SKM-1 treated with dmso at 0.1 percent for 144 hours (cell line): ENCODE measurements at regions not wholly inside any gene's neighbourhood (a gene's known extent, or its start where the extent isn't known, plus 50 kb on each side); places are given as distances from the start of the nearest gene placed in this dataset.

Source experiments
- DNase-seq: peaks from one replicate; lab custom pipeline; 2025; ENCODE audit not compliant: unreplicated experiment; lab: John Stamatoyannopoulos, UW

DNA sequence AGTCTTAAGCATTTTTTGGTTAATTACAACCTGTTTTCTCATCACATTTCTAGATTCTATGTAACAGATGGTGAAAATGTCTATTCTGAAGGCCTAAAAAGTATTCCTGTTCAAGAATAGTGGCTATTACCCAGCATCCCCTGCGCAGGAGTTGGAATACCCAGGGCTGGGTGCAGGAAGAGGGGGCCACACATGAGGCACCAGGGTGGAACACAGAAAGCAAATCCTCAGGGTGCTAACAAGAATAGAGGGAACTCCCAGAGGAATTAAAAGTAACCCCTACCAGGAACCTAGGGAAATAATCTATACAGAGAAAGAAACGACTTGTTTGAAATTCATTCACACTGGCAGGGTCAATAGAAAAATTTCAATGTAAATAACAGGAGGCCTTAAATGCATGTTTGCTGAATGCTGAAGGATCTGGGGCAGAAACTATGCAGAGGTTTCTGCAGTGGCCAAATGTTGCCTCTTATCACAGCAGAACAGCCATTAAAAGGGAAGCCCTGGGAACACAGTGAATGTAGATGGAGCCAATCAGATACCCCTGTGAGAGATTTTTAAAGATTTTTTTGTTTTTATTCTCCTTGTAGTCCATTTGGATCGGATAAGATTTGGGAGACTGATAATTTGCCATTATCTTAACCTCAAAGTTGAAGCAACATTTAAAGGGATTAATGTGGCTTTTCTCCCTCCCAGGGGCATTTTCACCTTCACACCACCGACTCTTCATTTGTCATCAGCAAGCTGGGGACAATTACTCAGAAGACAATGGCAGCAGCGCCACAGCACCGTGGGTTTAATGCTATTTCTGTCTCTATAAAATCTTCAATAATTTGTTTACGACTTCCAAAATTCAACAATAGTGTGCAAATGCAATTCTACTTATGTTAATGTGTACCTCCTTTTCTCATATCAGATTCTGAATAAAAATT lies 196.0 kb upstream of the PSMD7 start:
- DNase-seq: no peak

DNA sequence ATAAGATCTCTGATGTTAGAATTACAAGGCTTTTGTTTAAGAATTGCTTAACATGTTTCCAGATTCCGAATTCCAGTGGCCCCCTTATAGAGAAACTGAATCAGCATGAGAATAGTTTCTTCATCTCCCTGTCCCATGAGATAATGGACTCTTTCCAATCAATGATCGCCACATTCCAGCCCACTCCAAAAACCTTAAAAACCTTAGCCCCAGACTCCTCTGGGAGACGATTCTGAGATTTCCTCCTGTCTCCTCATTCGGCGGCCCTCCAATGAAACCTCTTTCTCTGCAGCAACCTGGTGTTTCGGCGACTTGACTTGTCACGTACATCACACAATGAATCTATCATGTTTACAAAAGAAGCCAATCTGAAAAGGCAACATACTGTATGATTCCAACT lies 197.1 kb upstream of the PSMD7 start:
- DNase-seq: no peak

DNA sequence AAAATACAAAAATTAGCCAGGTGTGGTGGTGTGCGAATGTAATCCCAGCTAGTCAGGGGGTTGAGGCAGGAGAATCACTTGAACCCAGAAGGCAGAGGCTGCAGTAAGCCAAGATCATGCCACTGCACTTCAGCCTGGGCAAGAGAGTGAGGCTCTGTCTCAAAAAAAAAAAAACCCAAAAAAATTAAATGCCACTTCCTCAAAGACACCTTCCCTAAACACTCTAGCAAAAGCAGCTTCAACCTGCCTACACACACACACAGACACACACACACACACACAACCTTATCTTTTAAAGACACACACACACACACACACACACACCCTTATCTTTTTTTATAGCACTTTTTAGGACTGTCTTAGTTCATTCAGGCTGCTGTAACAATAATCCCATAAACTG lies 201.7 kb upstream of the PSMD7 start:
- DNase-seq: peak; percentile 60

DNA sequence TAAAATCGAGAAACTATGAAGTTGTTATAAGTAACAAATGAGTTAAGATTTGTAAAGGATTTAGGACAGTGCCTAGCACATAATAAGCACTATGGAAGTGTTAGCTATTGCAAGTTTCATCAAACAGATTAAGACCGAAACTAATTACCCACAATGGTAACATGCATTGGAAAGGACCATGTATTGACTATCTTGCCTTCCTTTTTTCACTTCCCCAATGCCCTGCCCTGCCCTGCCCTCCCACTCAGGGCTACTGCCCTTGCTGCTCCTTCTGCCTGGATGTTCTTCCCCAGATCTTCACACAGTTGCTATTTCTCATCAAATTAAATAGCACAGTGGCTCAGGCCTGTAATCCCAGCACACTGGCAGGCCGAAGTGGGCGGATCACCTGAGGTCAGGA lies 202.1 kb upstream of the PSMD7 start:
- DNase-seq: peak; percentile 75

DNA sequence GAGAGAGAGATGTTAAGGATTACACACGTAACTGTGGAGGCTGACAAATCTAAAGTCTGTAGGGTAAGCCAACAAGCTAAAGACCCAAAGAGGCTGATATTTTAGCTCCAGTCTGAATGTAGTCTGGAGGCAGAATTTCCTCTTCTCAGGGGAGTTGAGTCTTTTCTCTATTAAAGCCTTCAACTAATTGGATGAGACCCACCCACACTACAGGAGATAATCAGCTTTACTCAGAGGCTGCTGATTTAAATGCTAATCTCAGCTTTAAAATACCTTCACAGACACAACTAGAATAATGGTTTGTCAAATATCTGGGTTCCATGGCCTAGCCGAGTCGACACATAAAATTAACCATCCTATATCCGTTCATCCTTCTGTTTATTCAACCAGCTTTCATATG lies 204.3 kb upstream of the PSMD7 start:
- no peak for DNase-seq

DNA sequence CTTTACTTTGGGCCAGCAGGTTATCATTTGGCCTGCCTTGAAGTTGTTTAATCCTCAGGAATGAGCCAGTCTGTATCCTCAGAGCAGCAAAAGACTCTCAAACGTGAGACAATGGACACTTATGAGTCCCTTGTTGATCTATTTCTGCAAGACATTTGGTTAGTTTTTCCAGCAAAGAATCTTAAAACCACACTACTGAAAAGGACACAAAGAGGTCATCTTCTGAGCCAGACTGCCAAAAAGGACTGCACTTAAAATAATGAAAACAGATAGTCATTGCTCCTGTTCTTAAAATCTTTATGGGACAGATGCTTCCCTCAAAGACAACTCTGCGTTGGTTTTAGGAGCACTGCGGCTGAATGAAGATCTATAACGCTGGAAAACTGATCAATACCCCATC lies 205.7 kb upstream of the PSMD7 start:
- DNase-seq: no peak

DNA sequence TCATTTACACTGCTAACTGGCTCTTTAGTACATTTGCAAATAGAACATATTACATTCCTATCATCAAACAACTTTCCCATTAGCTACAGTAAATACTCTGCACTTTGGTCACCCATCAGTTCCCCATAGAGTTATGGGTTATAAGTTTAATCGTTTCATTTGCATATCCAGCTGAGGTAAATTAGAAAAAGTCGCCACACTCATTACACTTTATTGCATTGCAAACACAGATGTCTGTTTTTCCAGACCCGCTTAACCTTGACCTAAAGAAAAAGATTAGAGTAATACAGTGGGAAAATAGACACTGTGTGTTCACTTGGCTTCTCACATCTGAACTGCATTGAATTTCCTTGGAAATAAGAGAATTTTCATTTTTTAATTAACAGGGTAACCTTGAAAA lies 213.1 kb upstream of the PSMD7 start:
- DNase-seq: no peak

DNA sequence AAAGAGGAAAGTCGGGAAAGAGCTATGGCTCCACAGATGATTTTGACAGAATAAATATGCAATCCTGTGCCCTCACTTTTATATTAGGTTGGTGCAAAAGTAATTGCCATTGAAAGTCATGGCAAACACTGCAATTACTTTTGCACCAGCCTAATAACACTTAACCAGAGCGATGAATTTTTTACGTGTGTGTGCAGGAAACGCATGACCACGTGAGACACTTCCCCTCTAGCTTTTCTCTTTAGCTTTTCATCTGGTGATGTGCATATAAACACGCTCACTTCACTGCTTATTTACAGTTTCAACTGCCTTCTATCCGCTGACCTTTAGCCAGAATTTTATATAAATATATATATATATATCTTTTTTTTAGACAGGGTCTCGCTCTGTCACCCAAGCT lies 216.3 kb upstream of the PSMD7 start:
- DNase-seq: no peak

DNA sequence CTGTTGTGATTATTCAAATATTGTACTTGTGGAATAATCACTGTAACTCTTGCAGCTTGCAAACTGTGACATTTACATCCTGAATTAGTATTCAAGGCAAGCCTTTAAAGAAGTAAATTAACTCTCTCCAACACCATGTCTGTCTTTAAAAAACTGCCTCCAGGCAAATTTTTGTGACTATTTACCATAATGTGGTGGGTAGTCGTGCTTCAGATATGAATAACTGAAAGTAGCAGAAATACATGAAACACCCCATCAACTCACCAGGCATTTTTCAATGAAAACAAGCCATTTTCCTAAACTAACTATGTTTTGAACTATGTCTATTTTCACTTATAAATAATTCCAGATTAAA lies 217.4 kb upstream of the PSMD7 start:
- no peak for DNase-seq

DNA sequence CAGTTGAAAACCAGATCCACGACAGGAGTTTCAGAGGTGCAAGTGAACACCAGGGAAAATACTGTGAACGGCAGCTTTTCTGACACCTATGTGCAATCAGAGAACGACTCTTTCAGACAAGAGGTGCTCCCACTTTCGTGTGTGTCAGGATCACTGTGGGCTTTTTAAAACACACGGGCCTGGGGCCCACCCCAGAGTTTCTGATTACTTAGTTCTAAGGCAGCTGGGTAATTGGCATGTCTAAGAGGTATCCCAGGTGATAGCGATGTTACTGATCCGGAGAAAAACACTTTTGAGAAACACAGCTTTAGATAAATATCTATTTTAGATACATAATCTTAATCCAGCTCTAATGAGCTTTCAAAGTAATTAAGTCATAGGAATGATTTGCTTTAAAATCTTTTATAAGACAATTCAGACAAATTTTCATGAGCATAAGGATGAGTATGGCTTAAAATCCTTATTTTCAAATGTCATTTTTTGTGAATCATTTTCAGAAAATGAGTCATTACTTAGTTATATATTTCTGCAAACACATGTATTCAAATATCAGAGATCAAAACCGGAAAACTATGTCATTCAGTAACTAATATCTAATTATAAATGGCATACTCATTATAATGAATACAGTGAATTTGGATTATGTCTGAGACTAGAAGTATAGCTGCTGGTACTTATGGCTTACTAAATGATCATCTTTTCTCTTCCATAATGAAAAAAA lies 217.9 kb upstream of the PSMD7 start:
- no peak for DNase-seq

DNA sequence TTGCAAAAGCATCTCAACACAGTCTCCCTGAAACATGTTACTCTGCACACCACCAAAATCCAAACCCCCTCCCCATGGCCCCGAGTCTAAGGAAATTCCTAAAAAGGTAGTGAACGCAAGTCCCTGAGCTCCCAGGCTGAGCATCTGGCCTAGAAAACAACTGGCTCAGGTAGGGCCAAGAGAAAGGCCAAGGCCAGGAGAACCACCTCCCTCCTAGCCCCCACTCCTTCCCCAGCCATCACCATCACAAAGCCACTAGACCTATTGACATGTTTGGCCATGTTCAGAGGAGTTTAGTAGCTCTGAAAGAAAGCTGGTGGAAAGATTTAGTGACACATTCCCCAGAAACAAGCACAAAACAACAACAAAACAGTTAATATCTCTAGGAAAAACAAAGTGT lies 220.0 kb upstream of the PSMD7 start:
- no peak for DNase-seq

DNA sequence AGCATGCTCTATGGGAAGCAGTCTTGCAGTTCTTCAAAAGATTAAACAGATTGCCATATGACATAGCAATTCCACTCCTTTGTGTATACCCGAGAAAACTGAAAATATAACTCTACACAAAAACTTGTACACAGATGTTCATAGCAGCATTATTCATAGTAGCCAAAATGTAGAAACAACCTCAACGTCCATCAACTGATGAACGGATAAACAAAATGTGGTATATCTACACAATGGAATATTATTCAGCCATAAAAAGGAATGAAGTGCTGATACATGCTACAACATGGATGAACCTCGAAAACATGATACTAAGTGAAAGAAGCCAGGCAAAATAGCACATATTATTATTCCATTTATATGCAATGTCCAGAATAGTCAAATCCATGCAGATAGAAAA lies 221.2 kb upstream of the PSMD7 start:
- DNase-seq: no peak

DNA sequence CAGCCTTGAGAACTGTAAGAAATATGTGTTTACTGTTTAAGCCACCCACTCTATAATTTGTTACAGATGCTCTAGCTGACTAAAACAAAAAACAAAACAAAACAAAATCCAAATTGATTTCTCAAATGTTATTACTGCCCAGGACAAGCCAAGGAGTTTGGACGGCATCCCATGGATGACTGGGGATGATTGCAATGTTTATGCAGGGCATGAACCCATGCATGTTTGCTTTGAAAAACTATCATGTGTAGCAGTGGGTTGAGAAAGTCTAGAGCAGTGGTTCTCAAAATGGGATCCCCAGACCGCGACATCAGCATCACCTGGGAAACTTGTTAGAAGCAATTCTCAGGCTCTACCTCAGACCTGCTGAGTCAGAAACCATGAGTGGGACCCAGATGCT lies 223.2 kb upstream of the PSMD7 start:
- no peak for DNase-seq

DNA sequence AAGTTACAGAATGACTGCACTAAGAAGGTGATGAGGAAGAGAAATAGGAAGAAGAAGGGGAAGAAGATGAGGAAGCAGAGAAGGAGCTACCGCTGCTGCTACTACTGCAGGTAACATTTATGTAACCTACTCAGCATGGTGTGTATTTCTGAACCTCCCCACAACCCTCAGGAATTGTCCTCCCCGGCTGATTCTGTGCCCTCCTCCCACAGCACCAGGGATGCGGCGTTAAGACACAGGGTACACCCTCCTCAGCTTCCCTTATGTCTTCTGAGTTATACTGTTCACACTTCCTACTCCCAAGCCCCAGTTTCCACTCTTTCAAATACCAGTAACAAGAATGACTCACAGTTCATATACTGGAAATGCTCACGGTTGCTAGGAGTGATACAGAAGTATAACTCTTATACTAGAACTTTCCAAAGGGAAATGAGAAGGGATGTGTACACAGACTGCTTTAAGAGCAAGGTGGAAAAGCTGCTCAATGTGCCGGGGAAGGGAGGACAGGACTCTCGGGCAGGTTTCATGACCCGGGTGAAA lies 224.5 kb upstream of the PSMD7 start:
- no peak for DNase-seq

DNA sequence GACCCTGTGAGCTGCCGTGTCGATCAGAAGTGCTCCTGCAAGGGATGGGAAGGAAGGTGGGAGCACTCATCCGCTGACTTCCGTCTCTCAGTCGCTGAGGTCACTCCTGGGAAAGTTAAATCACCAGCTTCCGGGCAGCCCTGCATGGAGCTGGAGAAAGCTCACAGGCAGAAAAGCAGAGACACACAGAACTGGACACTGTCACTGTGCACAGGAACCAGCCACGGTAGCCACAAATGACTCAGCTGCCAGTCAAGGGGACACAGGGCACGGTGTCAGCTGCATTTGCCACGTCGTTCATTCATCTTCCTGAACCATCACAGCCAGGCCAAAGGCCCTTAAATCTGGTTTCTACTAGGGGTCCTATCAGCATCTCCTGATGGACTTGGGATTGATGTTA lies 226.4 kb upstream of the PSMD7 start:
- no peak for DNase-seq

DNA sequence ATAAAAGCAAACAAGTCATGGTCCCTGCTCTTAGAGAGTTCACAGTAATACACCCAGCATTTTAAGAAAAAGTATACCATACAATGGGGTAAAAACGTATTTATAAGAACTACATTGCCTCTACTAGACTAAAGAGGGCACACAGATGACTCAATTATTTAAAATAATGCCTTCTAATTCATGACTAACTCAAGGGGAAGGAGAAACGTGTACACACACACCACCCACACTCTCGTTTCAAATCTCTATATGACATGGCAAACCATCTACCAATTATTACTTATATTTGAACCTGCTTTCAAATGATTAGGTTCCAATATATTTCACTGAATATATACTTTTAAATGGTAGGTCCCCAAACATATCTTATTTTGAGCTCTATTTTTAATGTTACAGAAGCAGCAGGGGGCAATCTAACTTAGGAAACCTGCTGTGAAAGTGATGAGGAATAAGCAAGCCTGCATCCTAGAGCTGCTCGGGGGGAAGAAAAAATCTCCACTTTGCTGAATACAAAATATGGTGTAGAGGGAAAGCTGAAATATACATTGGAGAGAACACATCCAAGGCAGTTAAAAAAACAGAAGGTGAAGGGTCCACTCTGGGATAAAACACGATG lies 232.4 kb upstream of the PSMD7 start:
- no peak for DNase-seq

DNA sequence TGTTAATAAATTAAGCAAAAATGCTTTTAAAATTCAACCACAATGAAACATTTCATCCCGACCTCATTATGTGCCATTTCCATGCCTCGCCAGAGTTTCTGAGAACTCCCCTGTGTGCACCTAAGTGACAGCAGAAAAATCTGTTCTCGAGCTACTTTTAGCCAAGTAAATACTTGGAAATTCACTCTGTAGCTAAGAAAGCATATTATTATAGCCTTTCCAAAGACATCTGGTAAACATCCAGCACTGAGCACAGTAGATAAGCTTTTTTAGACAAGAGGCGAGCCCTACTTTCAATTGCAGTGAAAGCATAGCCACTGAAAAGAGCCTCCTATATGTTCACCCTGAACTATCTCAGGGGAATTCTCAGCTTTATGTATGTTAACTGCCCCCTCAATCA lies 242.8 kb upstream of the PSMD7 start:
- DNase-seq: no peak

DNA sequence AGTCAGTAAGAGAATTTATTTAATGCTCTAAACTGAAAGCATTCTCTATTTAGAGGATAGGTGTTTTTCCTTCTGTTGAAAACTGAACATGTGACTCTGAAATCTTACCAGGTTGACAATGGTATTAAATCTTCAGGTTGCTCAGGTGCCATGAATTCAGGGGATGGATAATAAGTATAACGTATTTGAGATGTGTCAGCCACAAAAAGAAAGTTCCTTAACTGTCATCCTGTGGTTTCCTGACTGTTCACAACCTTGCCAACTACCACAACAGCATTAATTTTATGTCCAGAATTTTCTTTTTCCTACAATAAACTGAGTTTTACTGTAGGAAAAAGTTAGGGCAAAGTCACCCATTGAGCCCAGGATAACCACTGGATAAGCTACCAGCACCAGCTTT lies 243.3 kb upstream of the PSMD7 start:
- no peak for DNase-seq

DNA sequence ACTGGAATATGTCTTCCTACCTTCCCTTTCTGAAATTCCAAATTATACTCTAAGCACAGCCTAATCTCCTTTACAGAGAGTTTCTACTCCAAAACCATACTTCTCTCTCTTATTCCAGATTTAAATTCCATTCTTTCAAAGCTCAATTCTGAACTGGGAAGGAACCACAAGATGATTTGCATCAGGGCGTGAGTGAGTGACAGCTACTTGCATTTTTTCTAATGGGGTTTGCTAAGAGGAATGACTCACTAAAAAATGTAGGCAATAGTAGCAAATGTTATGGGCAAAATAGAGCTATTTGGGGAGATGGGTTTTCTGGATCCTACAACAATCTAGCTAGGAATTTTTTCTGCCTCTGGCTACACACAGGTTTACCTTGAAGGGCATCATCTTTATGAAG lies 244.6 kb upstream of the PSMD7 start:
- no peak for DNase-seq

DNA sequence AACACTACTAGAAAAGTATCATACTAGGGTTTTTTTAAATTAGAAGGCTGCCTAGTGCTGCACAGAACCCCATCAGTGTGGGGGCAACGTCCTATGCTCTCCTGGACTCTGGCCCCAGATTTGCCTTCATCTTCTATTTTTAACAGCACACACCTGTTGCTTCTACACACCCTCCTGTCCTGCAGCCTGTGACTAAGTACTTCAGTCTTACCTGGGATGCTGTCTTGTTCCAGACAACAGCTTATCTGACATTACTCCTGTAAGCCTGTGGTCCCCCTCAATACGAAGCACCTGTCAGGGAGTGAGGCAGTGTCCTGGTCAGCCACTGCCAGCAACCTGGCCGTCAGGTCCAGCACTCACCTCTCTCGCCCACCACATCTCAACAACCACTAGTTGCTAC lies 247.6 kb upstream of the PSMD7 start:
- DNase-seq: no peak

DNA sequence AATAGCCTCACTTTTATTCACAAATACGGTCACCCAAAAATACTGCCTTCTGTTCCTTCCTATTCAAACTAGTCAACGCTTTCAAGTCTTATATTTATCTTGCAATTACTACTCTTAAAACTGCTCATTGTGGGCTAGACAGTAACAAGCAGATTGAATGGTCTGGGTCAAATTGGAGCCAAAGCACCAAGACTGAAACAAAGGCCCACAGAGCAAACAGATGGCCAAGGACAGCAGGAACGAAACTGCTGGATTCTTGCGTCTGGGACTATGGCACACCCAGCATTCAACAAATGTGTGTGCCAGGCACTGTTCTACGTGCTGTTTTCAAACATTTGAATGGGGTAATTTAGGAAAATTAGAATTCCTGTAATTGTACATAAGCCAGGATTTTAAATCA lies 250.1 kb upstream of the PSMD7 start:
- no peak for DNase-seq

DNA sequence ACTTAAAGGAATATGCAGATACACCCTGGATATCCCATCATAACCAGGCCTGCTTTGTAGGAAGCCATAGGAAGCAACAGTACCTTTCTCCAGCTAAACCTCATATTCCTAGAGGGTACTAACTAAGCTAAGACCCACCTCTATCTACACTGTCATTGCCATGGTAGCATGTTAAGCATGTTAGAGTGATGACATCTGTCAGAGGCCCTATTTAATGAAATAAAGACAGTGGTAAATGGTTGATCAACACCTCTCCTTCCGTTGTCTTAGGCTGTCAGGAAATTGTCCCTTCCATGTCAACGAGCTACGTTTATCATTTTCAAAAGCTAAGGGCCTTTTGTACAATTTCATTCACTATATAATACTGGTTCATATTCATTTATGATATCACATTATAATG lies 251.1 kb upstream of the PSMD7 start:
- DNase-seq: no peak
